ENCODE measurements at regions not wholly inside any gene's neighbourhood (a gene's known extent, or its start where the extent isn't known, plus 50 kb on each side); places are given as distances from the start of the nearest gene placed in this dataset.

GRCh38 chr12:66041651-66042363, 88.7 kb downstream of the LLPH start:
- no peak for ATAC-seq
- Histone ChIP-seq H3K9me3 (ENCODE audit: control insufficient read depth, low read length) (no peaks in the 10 kb centered on the region), H3K4me1 (ENCODE audit: control insufficient read depth, insufficient read depth, low read length) (no peaks in the 10 kb centered on the region), H3K27ac (ENCODE audit: low read length) (no peak overlapping the region), H3K27me3 (ENCODE audit: control insufficient read depth, insufficient read depth) (no peaks in the 10 kb centered on the region), H3K4me3 (ENCODE audit: low read length) (no peak overlapping the region)
- WGBS, result 80% methylated on average over 10 of the region's 10 CpGs
- DNase-seq, result no peak
- intact Hi-C loops (cut with DNase I), result no loop called here

- ATAC-seq (peak; percentile 87 to 90), DNase-seq (peak; percentile 22 to 60 (median 34))
- H3K27ac ChIP-seq (ENCODE audit: low read length), result no peak overlapping the region
- H3K4me1 ChIP-seq (ENCODE audit: control insufficient read depth, insufficient read depth, low read length), result peaks cover 1% of the 10 kb centered on the region
- no peak overlapping the region for H3K4me3 ChIP-seq (ENCODE audit: low read length)
- no peaks in the 10 kb centered on the region for H3K27me3 ChIP-seq (ENCODE audit: control insufficient read depth, insufficient read depth)
- 23% methylated on average over 4 of the region's 4 CpGs for WGBS
- no peaks in the 10 kb centered on the region for H3K9me3 ChIP-seq (ENCODE audit: control insufficient read depth, low read length)
- intact Hi-C loops (cut with DNase I), result no loop called here
Observed at GRCh38 chr12:66036317-66036716, 94.2 kb downstream of the LLPH start.

- H3K27me3 ChIP-seq (ENCODE audit: control insufficient read depth, insufficient read depth), result no peaks in the 10 kb centered on the region
- ATAC-seq (no peak), DNase-seq (no peak)
- 57% methylated on average over 4 of the region's 4 CpGs for WGBS
- H3K4me1 ChIP-seq (ENCODE audit: control insufficient read depth, insufficient read depth, low read length), result peaks cover 1% of the 10 kb centered on the region
- intact Hi-C loops (cut with DNase I), result no loop called here
- no peaks in the 10 kb centered on the region for H3K9me3 ChIP-seq (ENCODE audit: control insufficient read depth, low read length)
- H3K27ac ChIP-seq (ENCODE audit: low read length), result no peak overlapping the region
- H3K4me3 ChIP-seq (ENCODE audit: low read length), result no peak overlapping the region
Observed at GRCh38 chr12:66035288-66035966, 95.1 kb downstream of the LLPH start.

- no peak overlapping the region for H3K4me3 ChIP-seq (ENCODE audit: low read length)
- WGBS, result 87% methylated on average over 3 of the region's 3 CpGs
- no peaks in the 10 kb centered on the region for H3K27me3 ChIP-seq (ENCODE audit: control insufficient read depth, insufficient read depth)
- no peak for DNase-seq
- H3K4me1 ChIP-seq (ENCODE audit: control insufficient read depth, insufficient read depth, low read length), result peaks cover 1% of the 10 kb centered on the region
- intact Hi-C loops (cut with DNase I), result no loop called here
- H3K9me3 ChIP-seq (ENCODE audit: control insufficient read depth, low read length), result no peaks in the 10 kb centered on the region
- no peak for ATAC-seq
- no peak overlapping the region for H3K27ac ChIP-seq (ENCODE audit: low read length)
Observed at GRCh38 chr12:66033151-66033550, 97.4 kb downstream of the LLPH start.

DNA sequence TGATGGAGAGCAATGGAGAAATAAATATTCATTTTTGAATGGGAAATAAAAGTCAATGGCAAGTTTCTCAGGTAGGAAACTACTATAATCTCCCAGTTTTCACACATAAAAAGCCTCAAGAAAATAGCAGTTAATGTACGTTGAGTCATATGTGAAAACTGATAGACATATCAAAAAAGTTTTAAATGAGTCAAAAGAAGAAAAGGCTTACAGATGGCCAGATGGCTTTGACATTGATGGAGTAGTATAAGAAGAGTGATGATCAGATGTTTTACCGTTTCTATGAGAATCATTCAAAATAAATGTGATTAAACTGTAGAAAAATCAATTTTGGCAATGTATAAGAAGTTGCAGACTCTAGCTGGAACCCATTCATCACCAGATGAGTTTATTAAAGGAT, 97.8 kb downstream of the LLPH start:
- DNase-seq (no peak), ATAC-seq (no peak)
- no peak overlapping the region for H3K27ac ChIP-seq (ENCODE audit: low read length)
- intact Hi-C loops (cut with DNase I), result no loop called here
- H3K27me3 ChIP-seq (ENCODE audit: control insufficient read depth, insufficient read depth), result no peaks in the 10 kb centered on the region
- H3K9me3 ChIP-seq (ENCODE audit: control insufficient read depth, low read length), result no peaks in the 10 kb centered on the region
- WGBS, result 81% methylated on average over 2 of the region's 2 CpGs
- no peak overlapping the region for H3K4me3 ChIP-seq (ENCODE audit: low read length)
- peaks cover 1% of the 10 kb centered on the region for H3K4me1 ChIP-seq (ENCODE audit: control insufficient read depth, insufficient read depth, low read length)

DNA sequence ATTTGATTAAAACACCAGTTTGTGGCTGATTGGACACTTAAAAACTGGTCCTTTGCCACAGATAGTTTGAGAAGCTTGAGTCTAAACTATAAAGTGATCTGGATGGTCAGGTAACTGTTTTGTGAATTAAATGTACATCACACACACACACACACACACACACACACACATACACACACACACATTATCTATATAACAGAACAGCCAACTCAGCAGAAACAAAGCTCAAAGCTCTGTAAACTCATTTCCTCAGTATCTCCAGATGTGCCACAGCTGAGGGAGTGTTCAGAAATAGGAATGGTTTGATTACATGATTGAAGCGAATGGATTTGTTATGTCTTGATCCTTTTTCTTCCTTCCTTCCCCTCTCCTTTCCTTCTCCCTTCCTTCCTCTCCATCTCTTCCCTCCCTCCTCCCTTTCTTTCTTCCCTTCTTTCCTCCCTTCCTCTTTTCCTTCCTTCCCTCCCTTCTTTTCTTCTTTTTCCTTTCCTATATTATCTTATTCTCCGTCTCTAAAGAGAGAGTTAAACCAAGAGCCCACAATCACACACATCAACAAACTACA, 100.3 kb downstream of the LLPH start:
- H3K4me3 ChIP-seq (ENCODE audit: low read length), result no peak overlapping the region
- H3K4me1 ChIP-seq (ENCODE audit: control insufficient read depth, insufficient read depth, low read length), result no peaks in the 10 kb centered on the region
- 34% methylated on average over 2 of the region's 2 CpGs for WGBS
- ATAC-seq (no peak), DNase-seq (no peak)
- H3K27me3 ChIP-seq (ENCODE audit: control insufficient read depth, insufficient read depth), result no peaks in the 10 kb centered on the region
- intact Hi-C loops (cut with DNase I), result no loop called here
- no peak overlapping the region for H3K27ac ChIP-seq (ENCODE audit: low read length)
- no peaks in the 10 kb centered on the region for H3K9me3 ChIP-seq (ENCODE audit: control insufficient read depth, low read length)

- Histone ChIP-seq H3K27ac (ENCODE audit: low read length) (no peak overlapping the region), H3K27me3 (ENCODE audit: control insufficient read depth, insufficient read depth) (no peaks in the 10 kb centered on the region), H3K9me3 (ENCODE audit: control insufficient read depth, low read length) (no peaks in the 10 kb centered on the region), H3K4me3 (ENCODE audit: low read length) (no peak overlapping the region), H3K4me1 (ENCODE audit: control insufficient read depth, insufficient read depth, low read length) (no peaks in the 10 kb centered on the region)
- DNase-seq, result no peak
- intact Hi-C loops (cut with DNase I), result no loop called here
- no peak for ATAC-seq
- 89% methylated on average over 2 of the region's 2 CpGs for WGBS
Observed at GRCh38 chr12:66028390-66028789, 102.2 kb downstream of the LLPH start.

DNA sequence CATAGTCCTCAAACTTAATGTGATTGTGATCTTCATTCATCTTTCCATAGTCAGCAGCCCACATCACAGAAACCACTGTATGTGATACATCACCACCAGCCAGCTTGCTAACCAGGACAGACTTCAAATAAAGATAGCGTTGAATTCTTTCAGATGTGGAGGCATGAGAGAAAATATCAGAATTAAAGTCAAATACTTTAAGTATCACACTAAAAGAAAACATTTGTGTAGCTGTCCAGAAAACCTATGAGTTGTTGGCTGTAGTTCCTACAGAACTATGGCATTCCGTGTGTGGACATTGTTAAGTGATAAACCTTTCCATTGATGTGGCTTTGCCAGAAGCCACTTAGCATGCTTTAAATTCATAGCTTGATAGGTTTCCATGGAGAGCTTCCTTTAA, 105.1 kb downstream of the LLPH start:
- Histone ChIP-seq H3K4me3 (ENCODE audit: low read length) (no peak overlapping the region), H3K9me3 (ENCODE audit: control insufficient read depth, low read length) (no peaks in the 10 kb centered on the region), H3K27me3 (ENCODE audit: control insufficient read depth, insufficient read depth) (no peaks in the 10 kb centered on the region), H3K4me1 (ENCODE audit: control insufficient read depth, insufficient read depth, low read length) (no peaks in the 10 kb centered on the region), H3K27ac (ENCODE audit: low read length) (no peak overlapping the region)
- 62% methylated on average over 2 of the region's 2 CpGs for WGBS
- intact Hi-C loops (cut with DNase I), result no loop called here
- no peak for DNase-seq
- ATAC-seq, result no peak

- no peak overlapping the region for H3K27ac ChIP-seq (ENCODE audit: low read length)
- no peaks in the 10 kb centered on the region for H3K4me1 ChIP-seq (ENCODE audit: control insufficient read depth, insufficient read depth, low read length)
- H3K9me3 ChIP-seq (ENCODE audit: control insufficient read depth, low read length), result no peaks in the 10 kb centered on the region
- DNase-seq (no peak), ATAC-seq (no peak)
- intact Hi-C loops (cut with DNase I), result no loop called here
- H3K4me3 ChIP-seq (ENCODE audit: low read length), result no peak overlapping the region
- no peaks in the 10 kb centered on the region for H3K27me3 ChIP-seq (ENCODE audit: control insufficient read depth, insufficient read depth)
- WGBS, result 93% methylated on average over 1 of the region's 1 CpG
Observed at GRCh38 chr12:66024949-66025348, 105.6 kb downstream of the LLPH start.

DNA sequence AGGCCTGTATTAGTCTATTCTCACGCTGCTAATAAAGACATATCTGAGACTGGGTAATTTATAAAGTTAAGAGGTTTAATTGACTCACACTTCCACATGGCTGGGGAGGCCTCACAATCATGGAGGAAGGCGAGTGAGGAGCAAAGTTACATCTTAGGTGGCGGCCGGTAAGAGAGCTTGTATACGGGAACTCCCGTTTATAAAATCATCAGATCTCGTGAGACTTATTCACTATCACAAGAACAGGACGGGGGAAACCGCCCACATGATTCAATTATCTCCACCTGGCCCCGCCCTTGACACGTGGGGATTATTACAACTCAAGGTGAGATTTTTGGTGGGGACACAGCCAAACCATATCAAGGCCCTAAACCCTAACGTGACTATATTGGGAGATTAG, 110.1 kb downstream of the LLPH start:
- no peak overlapping the region for H3K27ac ChIP-seq (ENCODE audit: low read length)
- intact Hi-C loops (cut with DNase I), result no loop called here
- ATAC-seq, result no peak
- no peak overlapping the region for H3K4me3 ChIP-seq (ENCODE audit: low read length)
- no peaks in the 10 kb centered on the region for H3K27me3 ChIP-seq (ENCODE audit: control insufficient read depth, insufficient read depth)
- WGBS, result 88% methylated on average over 12 of the region's 12 CpGs
- DNase-seq, result no peak
- H3K9me3 ChIP-seq (ENCODE audit: control insufficient read depth, low read length), result no peaks in the 10 kb centered on the region
- H3K4me1 ChIP-seq (ENCODE audit: control insufficient read depth, insufficient read depth, low read length), result no peaks in the 10 kb centered on the region

DNA sequence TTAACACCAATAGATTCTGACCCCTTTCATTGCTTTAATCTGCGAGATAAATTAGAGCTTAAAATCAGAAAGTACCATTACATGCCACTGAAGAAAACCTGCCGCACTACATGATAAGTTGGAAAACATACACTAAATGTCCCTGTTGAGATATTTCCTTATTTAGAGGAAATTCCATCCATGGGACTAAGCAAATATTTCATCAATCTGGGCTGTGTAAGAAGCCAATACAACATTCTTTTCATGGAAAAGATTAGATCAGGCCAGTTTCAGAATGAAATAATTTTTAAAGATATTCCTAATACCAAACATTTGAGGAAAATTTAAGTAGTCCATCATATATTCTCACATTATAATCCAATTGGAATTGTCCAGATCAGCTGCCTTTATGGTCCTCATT, 112.8 kb downstream of the LLPH start:
- Histone ChIP-seq H3K4me3 (ENCODE audit: low read length) (no peak overlapping the region), H3K27ac (ENCODE audit: low read length) (no peak overlapping the region), H3K27me3 (ENCODE audit: control insufficient read depth, insufficient read depth) (no peaks in the 10 kb centered on the region), H3K4me1 (ENCODE audit: control insufficient read depth, insufficient read depth, low read length) (no peaks in the 10 kb centered on the region), H3K9me3 (ENCODE audit: control insufficient read depth, low read length) (no peaks in the 10 kb centered on the region)
- 52% methylated on average over 2 of the region's 2 CpGs for WGBS
- ATAC-seq (no peak), DNase-seq (no peak)
- intact Hi-C loops (cut with DNase I), result no loop called here

Measured in right cardiac atrium (tissue), 5 donors.